ENCODE measurements at regions not wholly inside any gene's neighbourhood (a gene's known extent, or its start where the extent isn't known, plus 50 kb on each side); places are given as distances from the start of the nearest gene placed in this dataset.

GRCh38 chr13:72153272-72153671 is 286.3 kb upstream of the DACH1 start:
- Histone ChIP-seq H4K20me1 (ENCODE audit: insufficient read depth, low read length) (no peaks in the 10 kb centered on the region), H3K9me3 (ENCODE audit: low read length) (no peaks in the 10 kb centered on the region), H3K79me2 (ENCODE audit: insufficient read depth, low read length) (no peaks in the 10 kb centered on the region), H3K4me1 (ENCODE audit: insufficient read depth, low read length, severe bottlenecking) (no peaks in the 10 kb centered on the region), H3F3A (ENCODE audit: insufficient read depth, low read length) (no peaks in the 10 kb centered on the region), H3K4me3 (ENCODE audit: low read depth, low read length, poor library complexity, severe bottlenecking) (no peak overlapping the region), H3K9ac (ENCODE audit: low read length) (no peak overlapping the region), H2AFZ (ENCODE audit: low read length) (no peak overlapping the region), H3K27ac (ENCODE audit: low read depth, low read length, poor library complexity, severe bottlenecking) (no peak overlapping the region), H3K4me2 (ENCODE audit: low read length) (no peak overlapping the region), H3K36me3 (ENCODE audit: insufficient read depth, low read length) (no peaks in the 10 kb centered on the region), H3K27me3 (ENCODE audit: insufficient read depth, low read length) (no peaks in the 10 kb centered on the region), H3K9me2 (ENCODE audit: low read depth, low read length) (no peaks in the 10 kb centered on the region)
- TF ChIP-seq EZH2 (IDR thresholded peaks at IDR 0.05; ENCODE audit: borderline replicate concordance, low read length) (no peak), CTCF (IDR thresholded peaks at IDR 0.05; ENCODE audit: low read length) (no peak)

GRCh38 chr13:72151241-72151640 is 284.2 kb upstream of the DACH1 start:
- Histone ChIP-seq H2AFZ (ENCODE audit: low read length) (no peak overlapping the region), H3K79me2 (ENCODE audit: insufficient read depth, low read length) (no peaks in the 10 kb centered on the region), H3F3A (ENCODE audit: insufficient read depth, low read length) (no peaks in the 10 kb centered on the region), H4K20me1 (ENCODE audit: insufficient read depth, low read length) (no peaks in the 10 kb centered on the region), H3K9me3 (ENCODE audit: low read length) (no peaks in the 10 kb centered on the region), H3K9me2 (ENCODE audit: low read depth, low read length) (no peaks in the 10 kb centered on the region), H3K36me3 (ENCODE audit: insufficient read depth, low read length) (no peaks in the 10 kb centered on the region), H3K4me2 (ENCODE audit: low read length) (no peak overlapping the region), H3K4me3 (ENCODE audit: low read depth, low read length, poor library complexity, severe bottlenecking) (no peak overlapping the region), H3K9ac (ENCODE audit: low read length) (no peak overlapping the region), H3K27me3 (ENCODE audit: insufficient read depth, low read length) (no peaks in the 10 kb centered on the region), H3K4me1 (ENCODE audit: insufficient read depth, low read length, severe bottlenecking) (no peaks in the 10 kb centered on the region), H3K27ac (ENCODE audit: low read depth, low read length, poor library complexity, severe bottlenecking) (no peak overlapping the region)
- no peak for TF ChIP-seq EZH2 (IDR thresholded peaks at IDR 0.05; ENCODE audit: borderline replicate concordance, low read length)
- TF ChIP-seq CTCF (IDR thresholded peaks at IDR 0.05; ENCODE audit: low read length), result no peak

- Histone ChIP-seq H3K27ac (ENCODE audit: low read depth, low read length, poor library complexity, severe bottlenecking) (no peak overlapping the region), H3K36me3 (ENCODE audit: insufficient read depth, low read length) (no peaks in the 10 kb centered on the region), H3K9me2 (ENCODE audit: low read depth, low read length) (no peaks in the 10 kb centered on the region)
These were observed 283.5 kb upstream of the DACH1 start for GRCh38 chr13:72150502-72150901.

More at GRCh38 chr13:72150502-72150901, 283.5 kb upstream of the DACH1 start:
- Histone ChIP-seq H3K79me2 (ENCODE audit: insufficient read depth, low read length) (no peaks in the 10 kb centered on the region), H3K9me3 (ENCODE audit: low read length) (no peaks in the 10 kb centered on the region), H3K9ac (ENCODE audit: low read length) (no peak overlapping the region), H3K27me3 (ENCODE audit: insufficient read depth, low read length) (no peaks in the 10 kb centered on the region), H2AFZ (ENCODE audit: low read length) (no peak overlapping the region), H3F3A (ENCODE audit: insufficient read depth, low read length) (no peaks in the 10 kb centered on the region), H4K20me1 (ENCODE audit: insufficient read depth, low read length) (no peaks in the 10 kb centered on the region), H3K4me3 (ENCODE audit: low read depth, low read length, poor library complexity, severe bottlenecking) (no peak overlapping the region), H3K4me1 (ENCODE audit: insufficient read depth, low read length, severe bottlenecking) (no peaks in the 10 kb centered on the region), H3K4me2 (ENCODE audit: low read length) (no peak overlapping the region)
- TF ChIP-seq EZH2 (IDR thresholded peaks at IDR 0.05; ENCODE audit: borderline replicate concordance, low read length) (no peak), CTCF (IDR thresholded peaks at IDR 0.05; ENCODE audit: low read length) (no peak)

Data from OCI-LY1 (cell line).